ENCODE measurements at regions not wholly inside any gene's neighbourhood (a gene's known extent, or its start where the extent isn't known, plus 50 kb on each side); places are given as distances from the start of the nearest gene placed in this dataset.

GRCh38 chr19:28627669-28628068 is 585.3 kb downstream of the UQCRFS1 start:
- TF ChIP-seq CTCF (IDR thresholded peaks at IDR 0.05), result no peak
- TF ChIP-seq TEAD4 (CRISPR knock-in tag; IDR thresholded peaks at IDR 0.05), result no peak
- no peak for TF ChIP-seq SMAD3 (CRISPR knock-in tag; IDR thresholded peaks at IDR 0.05; ENCODE audit: borderline replicate concordance)
- TF ChIP-seq SP1 (CRISPR knock-in tag; conservative IDR thresholded peaks at IDR 0.05), result no peak
- no peak for TF ChIP-seq ETV6 (CRISPR knock-in tag; IDR thresholded peaks at IDR 0.05)

Data from WTC11 (cell line).